ENCODE measurements at regions not wholly inside any gene's neighbourhood (a gene's known extent, or its start where the extent isn't known, plus 50 kb on each side); places are given as distances from the start of the nearest gene placed in this dataset.

GRCh38 chr6:19463925-19464324, 373.2 kb upstream of the ID4 start:
- Histone ChIP-seq H3K4me3 (ENCODE audit: low read depth, low read length) (no peak overlapping the region), H3K27ac (ENCODE audit: low read depth) (no peak overlapping the region), H3K36me3 (ENCODE audit: insufficient read depth) (no peaks in the 10 kb centered on the region), H3K4me1 (ENCODE audit: insufficient read depth) (no peaks in the 10 kb centered on the region)
- 85% methylated on average over 5 of the region's 5 CpGs for WGBS
- no peak for DNase-seq (ENCODE audit: extremely low spot score)

DNA sequence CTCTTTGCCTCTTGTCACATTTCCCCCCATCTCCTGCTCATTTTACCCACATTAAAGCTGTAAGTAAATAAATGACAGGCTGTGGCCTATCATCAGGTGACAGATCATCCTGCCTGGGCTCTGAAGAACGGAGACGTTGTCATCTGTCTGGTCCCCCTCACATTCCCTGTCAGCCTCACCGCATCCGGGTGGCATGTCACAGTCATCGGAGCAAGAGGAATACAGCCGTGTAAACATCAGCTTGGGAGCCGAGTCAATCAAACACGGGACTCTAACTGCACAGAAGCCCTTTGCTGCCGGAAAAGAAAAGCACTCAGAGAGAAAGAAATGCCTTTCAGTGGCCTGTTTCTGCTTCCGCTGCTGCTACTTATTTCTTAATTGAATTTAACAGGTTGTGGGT, 371.9 kb upstream of the ID4 start:
- WGBS, result 71% methylated on average over 10 of the region's 10 CpGs
- DNase-seq (ENCODE audit: extremely low spot score), result no peak
- Histone ChIP-seq H3K27ac (ENCODE audit: low read depth) (no peak overlapping the region), H3K36me3 (ENCODE audit: insufficient read depth) (no peaks in the 10 kb centered on the region), H3K4me1 (ENCODE audit: insufficient read depth) (no peaks in the 10 kb centered on the region), H3K4me3 (ENCODE audit: low read depth, low read length) (no peak overlapping the region)

GRCh38 chr6:19465760-19466159, 371.4 kb upstream of the ID4 start:
- DNase-seq (ENCODE audit: extremely low spot score), result no peak
- 23% methylated on average over 3 of the region's 3 CpGs for WGBS
- Histone ChIP-seq H3K36me3 (ENCODE audit: insufficient read depth) (no peaks in the 10 kb centered on the region), H3K4me3 (ENCODE audit: low read depth, low read length) (no peak overlapping the region), H3K27ac (ENCODE audit: low read depth) (no peak overlapping the region), H3K4me1 (ENCODE audit: insufficient read depth) (no peaks in the 10 kb centered on the region)

DNA sequence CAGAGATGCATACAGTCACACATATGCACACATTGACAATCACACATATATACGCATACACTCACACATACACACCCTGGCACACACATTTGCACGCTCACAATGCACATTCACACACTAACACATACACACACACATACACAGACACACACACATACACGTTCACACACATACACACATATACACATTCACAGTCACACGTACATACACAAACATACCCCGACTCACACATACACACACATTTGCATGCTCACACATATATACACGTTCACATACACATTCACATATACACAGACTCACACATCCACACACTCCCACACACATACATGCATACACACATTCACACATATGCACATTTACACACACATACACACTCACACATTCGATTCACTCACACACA, 366.8 kb upstream of the ID4 start:
- no peak overlapping the region for H3K27ac ChIP-seq (ENCODE audit: low read depth)
- no peak for DNase-seq (ENCODE audit: extremely low spot score)
- WGBS, result 81% methylated on average over 7 of the region's 7 CpGs
- H3K4me3 ChIP-seq (ENCODE audit: low read depth, low read length), result no peak overlapping the region
- no peaks in the 10 kb centered on the region for H3K36me3 ChIP-seq (ENCODE audit: insufficient read depth)
- H3K4me1 ChIP-seq (ENCODE audit: insufficient read depth), result no peaks in the 10 kb centered on the region

DNA sequence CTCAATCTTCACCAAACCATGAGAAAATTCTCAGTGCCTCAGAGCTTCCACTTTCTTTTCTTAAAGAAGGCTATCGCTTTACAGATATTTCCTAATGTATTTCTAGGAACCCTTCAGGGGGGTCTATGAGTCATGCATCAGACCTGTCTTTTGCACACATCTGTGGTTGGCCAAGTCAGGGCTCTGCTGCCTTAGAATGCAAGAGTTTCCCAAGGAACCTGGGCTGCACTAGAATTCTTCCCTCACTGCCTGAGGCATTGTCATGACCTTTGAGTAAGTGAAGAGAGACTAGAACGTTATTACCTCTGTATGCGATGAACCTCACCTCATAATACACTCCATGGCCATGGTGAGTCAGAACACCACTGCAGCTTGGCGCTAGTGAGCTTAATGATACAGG, 365.0 kb upstream of the ID4 start:
- DNase-seq (ENCODE audit: extremely low spot score), result no peak
- WGBS, result 91% methylated on average over 4 of the region's 4 CpGs
- Histone ChIP-seq H3K36me3 (ENCODE audit: insufficient read depth) (no peaks in the 10 kb centered on the region), H3K4me1 (ENCODE audit: insufficient read depth) (no peaks in the 10 kb centered on the region), H3K4me3 (ENCODE audit: low read depth, low read length) (no peak overlapping the region), H3K27ac (ENCODE audit: low read depth) (no peak overlapping the region)

DNA sequence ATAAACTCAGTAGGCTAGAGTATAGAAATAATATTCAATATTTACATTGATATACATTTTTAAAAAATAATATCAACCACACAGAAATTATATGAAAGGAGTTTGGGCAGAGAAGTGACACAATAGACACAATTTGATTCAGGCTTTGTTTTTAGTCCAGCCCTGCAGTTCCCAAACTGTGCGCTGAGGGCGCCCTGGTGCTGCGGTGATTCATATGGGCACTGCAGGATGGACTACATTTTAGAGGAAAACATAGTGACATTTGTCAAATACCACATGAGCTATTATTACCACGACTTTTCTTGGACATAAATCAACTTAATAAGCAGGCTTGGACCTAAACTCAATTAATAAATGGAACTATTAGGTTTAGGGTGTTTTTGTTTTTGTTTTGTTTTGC, 364.3 kb upstream of the ID4 start:
- 72% methylated on average over 4 of the region's 4 CpGs for WGBS
- no peak for DNase-seq (ENCODE audit: extremely low spot score)
- H3K27ac ChIP-seq (ENCODE audit: low read depth), result no peak overlapping the region
- H3K4me1 ChIP-seq (ENCODE audit: insufficient read depth), result no peaks in the 10 kb centered on the region
- no peak overlapping the region for H3K4me3 ChIP-seq (ENCODE audit: low read depth, low read length)
- H3K36me3 ChIP-seq (ENCODE audit: insufficient read depth), result no peaks in the 10 kb centered on the region

DNA sequence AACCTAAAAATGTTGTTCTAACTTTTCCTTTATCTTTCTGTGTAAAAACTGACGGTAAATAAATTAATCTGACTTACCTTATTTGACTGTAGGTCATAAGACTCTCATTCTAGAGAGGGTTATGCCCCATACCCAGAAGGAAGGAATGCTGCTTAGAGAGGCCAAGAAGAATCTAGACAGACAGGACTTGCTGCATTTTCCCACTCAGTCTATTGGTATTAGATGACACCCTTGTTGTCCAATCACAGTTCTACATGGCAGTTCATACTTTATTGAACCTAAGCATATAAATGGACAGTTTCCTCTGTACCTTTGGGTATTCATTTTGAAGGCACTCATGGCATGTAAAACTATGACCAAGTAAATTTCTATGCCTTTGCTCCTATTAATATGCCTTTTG, 359.6 kb upstream of the ID4 start:
- H3K36me3 ChIP-seq (ENCODE audit: insufficient read depth), result no peaks in the 10 kb centered on the region
- H3K27ac ChIP-seq (ENCODE audit: low read depth), result no peak overlapping the region
- DNase-seq (ENCODE audit: extremely low spot score), result no peak
- no peak overlapping the region for H3K4me3 ChIP-seq (ENCODE audit: low read depth, low read length)
- H3K4me1 ChIP-seq (ENCODE audit: insufficient read depth), result peaks cover 3% of the 10 kb centered on the region
- 85% methylated on average over 1 of the region's 1 CpG for WGBS

- Histone ChIP-seq H3K36me3 (ENCODE audit: insufficient read depth) (no peaks in the 10 kb centered on the region), H3K4me3 (ENCODE audit: low read depth, low read length) (no peak overlapping the region), H3K4me1 (ENCODE audit: insufficient read depth) (peaks cover 3% of the 10 kb centered on the region), H3K27ac (ENCODE audit: low read depth) (no peak overlapping the region)
- DNase-seq (ENCODE audit: extremely low spot score), result no peak
- WGBS, result 51% methylated on average over 4 of the region's 4 CpGs
These were observed 358.9 kb upstream of the ID4 start for GRCh38 chr6:19478273-19478672.

DNA sequence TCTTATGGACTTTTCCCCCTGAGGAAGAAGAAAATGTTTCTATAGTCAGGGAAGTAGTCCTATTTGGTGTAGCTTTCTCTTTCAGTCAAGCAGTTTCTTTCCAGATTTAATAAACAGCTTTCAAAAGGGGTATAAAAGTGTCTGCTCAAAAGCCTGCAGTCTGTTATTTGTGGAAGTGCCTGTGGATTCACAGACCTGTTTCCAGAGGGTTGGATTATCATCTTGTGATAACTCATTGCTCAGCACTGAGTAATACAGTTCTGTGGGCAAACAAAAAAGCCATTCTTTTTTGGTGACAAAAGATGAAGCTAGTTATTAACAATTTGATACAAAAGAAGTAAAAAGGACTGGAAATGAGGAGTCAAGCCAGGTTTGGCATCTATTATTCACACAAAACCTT, 358.2 kb upstream of the ID4 start:
- H3K36me3 ChIP-seq (ENCODE audit: insufficient read depth), result no peaks in the 10 kb centered on the region

DNA sequence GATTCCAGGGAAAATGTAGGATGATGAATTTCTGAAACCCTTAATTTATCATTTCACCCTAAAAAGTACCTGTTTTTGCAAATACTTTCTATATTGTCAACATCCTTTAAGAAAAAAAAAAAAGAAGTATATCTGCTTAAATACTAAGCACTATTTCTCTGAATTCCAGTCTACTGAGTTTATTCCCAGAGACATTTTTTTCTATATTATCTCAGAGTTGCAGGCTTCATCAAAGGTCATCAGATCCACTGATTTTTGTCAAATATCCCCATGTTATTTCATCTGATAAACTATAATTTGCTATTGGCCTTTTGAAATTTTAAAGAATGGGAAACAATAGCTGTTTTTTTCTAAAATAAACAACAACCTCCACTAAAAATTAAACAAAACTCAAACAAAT, 357.6 kb upstream of the ID4 start:
- H3K4me3 ChIP-seq (ENCODE audit: low read depth, low read length), result no peak overlapping the region
- H3K4me1 ChIP-seq (ENCODE audit: insufficient read depth), result peaks cover 3% of the 10 kb centered on the region
- H3K36me3 ChIP-seq (ENCODE audit: insufficient read depth), result no peaks in the 10 kb centered on the region
- no peak overlapping the region for H3K27ac ChIP-seq (ENCODE audit: low read depth)
- no peak for DNase-seq (ENCODE audit: extremely low spot score)

More for the DNA sequence above, 358.2 kb upstream of the ID4 start:
- DNase-seq (ENCODE audit: extremely low spot score), result no peak
- Histone ChIP-seq H3K27ac (ENCODE audit: low read depth) (no peak overlapping the region), H3K4me1 (ENCODE audit: insufficient read depth) (peaks cover 3% of the 10 kb centered on the region), H3K4me3 (ENCODE audit: low read depth, low read length) (no peak overlapping the region)

DNA sequence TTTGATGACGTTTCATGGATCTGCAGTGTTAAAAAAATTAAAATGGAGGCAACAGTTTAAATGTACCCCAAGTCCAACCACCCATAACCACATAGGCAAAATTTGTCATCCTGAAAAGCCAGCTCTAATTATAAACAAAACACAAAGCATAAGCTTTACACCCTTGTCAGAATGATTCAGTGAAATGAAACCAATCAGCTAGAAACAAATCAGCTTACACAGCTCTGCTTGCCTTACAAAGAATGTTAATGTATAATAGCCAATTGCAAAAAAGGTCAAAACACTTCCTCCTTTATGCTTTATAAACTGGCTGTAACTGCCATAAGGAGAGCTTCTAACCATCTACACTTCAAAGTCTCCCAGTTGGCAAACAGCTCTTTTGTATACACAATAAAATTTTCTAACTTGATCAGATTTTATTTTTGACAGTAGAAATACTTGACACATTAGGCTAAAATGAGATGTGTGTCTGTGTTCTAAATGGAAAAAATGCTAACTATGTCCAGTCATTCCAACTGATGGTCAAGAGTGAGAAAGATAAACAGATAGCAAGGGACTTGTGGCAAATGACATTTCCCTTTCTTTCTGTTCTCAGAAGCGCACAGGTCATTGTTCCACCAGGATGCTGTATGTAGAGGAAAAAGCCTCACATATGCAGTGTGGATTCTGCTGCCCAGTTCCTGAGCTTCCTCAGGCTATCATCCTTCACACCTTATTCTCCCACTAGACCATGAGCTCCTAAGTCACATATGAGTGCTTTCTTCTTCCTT, 344.3 kb upstream of the ID4 start:
- no peak overlapping the region for H3K4me3 ChIP-seq (ENCODE audit: low read depth, low read length)
- no peak overlapping the region for H3K27ac ChIP-seq (ENCODE audit: low read depth)
- WGBS, result 75% methylated on average over 2 of the region's 2 CpGs
- H3K4me1 ChIP-seq (ENCODE audit: insufficient read depth), result no peaks in the 10 kb centered on the region
- H3K36me3 ChIP-seq (ENCODE audit: insufficient read depth), result no peaks in the 10 kb centered on the region
- DNase-seq (ENCODE audit: extremely low spot score), result no peak

GRCh38 chr6:19501737-19502245, 335.4 kb upstream of the ID4 start:
- H3K4me3 ChIP-seq (ENCODE audit: low read depth, low read length), result no peak overlapping the region
- H3K4me1 ChIP-seq (ENCODE audit: insufficient read depth), result no peaks in the 10 kb centered on the region
- H3K27ac ChIP-seq (ENCODE audit: low read depth), result no peak overlapping the region
- no peaks in the 10 kb centered on the region for H3K36me3 ChIP-seq (ENCODE audit: insufficient read depth)
- 90% methylated on average over 3 of the region's 3 CpGs for WGBS
- no peak for DNase-seq (ENCODE audit: extremely low spot score)

GRCh38 chr6:19502301-19502700, 334.9 kb upstream of the ID4 start:
- Histone ChIP-seq H3K4me1 (ENCODE audit: insufficient read depth) (no peaks in the 10 kb centered on the region), H3K27ac (ENCODE audit: low read depth) (no peak overlapping the region), H3K36me3 (ENCODE audit: insufficient read depth) (no peaks in the 10 kb centered on the region), H3K4me3 (ENCODE audit: low read depth, low read length) (no peak overlapping the region)
- DNase-seq (ENCODE audit: extremely low spot score), result no peak
- 85% methylated on average over 2 of the region's 2 CpGs for WGBS

DNA sequence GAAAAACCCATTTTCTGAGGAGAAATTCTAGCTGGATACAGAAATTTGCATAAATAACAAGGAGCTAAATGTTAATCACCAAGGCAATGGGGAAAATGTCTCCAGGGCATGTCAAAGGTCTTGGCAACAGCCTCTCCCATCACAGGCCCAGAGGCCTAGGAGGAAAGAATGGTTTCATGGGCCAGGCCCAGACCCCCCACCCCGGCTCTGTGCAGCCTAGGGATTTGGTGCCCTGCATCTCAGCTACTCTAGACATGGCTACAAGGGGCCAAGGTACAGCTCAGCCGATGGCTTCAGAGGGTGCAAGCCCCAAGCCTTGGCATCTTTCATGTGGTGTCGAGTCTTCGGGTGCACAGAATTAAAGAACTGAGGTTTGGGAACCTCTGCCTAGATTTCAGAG, 321.2 kb upstream of the ID4 start:
- WGBS, result 96% methylated on average over 4 of the region's 4 CpGs
- H3K4me3 ChIP-seq (ENCODE audit: low read depth, low read length), result no peak overlapping the region
- H3K36me3 ChIP-seq (ENCODE audit: insufficient read depth), result no peaks in the 10 kb centered on the region
- no peak overlapping the region for H3K27ac ChIP-seq (ENCODE audit: low read depth)
- no peak for DNase-seq (ENCODE audit: extremely low spot score)
- H3K4me1 ChIP-seq (ENCODE audit: insufficient read depth), result no peaks in the 10 kb centered on the region

- Histone ChIP-seq H3K36me3 (ENCODE audit: insufficient read depth) (no peaks in the 10 kb centered on the region), H3K4me3 (ENCODE audit: low read depth, low read length) (no peak overlapping the region), H3K4me1 (ENCODE audit: insufficient read depth) (no peaks in the 10 kb centered on the region), H3K27ac (ENCODE audit: low read depth) (no peak overlapping the region)
- 83% methylated on average over 2 of the region's 2 CpGs for WGBS
- DNase-seq (ENCODE audit: extremely low spot score), result no peak
These were observed 317.2 kb upstream of the ID4 start for GRCh38 chr6:19519941-19520340.
